Fibroblast of skin of left quadriceps (primary cell): ENCODE measurements at regions not wholly inside any gene's neighbourhood (a gene's known extent, or its start where the extent isn't known, plus 50 kb on each side); places are given as distances from the start of the nearest gene placed in this dataset.
"Not testable (repeated sequence)": the region's sequence is repeated elsewhere in the genome, so short reads cannot be mapped to it uniquely, and the experiment has no call there.

Source experiments
- DNase-seq, 2 experiments: peaks; one replicate each; pipeline ENCODE4 v3.0.0-alpha.2; 2013; ENCODE audit warnings: low read depth in 2 of 2

- no peak for DNase-seq
Observed at GRCh38 chr3:159654183-159655134, 334.2 kb upstream of the IL12A start.

GRCh38 chr3:159655202-159655601 is 333.4 kb upstream of the IL12A start:
- no peak for DNase-seq

DNA sequence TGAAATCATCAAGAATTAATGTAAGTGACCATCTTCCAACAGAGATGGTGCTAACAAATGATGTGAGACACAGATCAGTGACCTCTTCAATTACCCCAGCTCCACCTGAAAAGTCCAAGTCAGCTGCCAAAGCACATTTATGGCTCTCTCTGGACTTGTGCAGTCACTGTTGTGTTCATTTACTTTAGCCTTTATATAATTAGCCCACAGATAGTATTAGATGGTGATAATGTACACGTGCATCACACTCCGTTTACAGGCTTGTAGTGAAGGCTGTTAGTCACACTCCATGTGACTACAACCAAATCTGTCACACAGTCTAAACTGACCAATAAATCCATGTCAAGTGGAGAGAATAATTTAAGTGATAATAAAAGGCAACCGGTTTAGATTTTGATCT is 331.5 kb upstream of the IL12A start:
- no peak for DNase-seq

- no peak for DNase-seq
Observed at GRCh38 chr3:159657629-159658028, 331.0 kb upstream of the IL12A start.

- no peak for DNase-seq
Observed at GRCh38 chr3:159660326-159660725, 328.3 kb upstream of the IL12A start.

- no peak for DNase-seq
Observed at GRCh38 chr3:159660901-159661300, 327.7 kb upstream of the IL12A start.

- DNase-seq, result no peak
Observed at GRCh38 chr3:159662549-159662948, 326.1 kb upstream of the IL12A start.

- DNase-seq, result no peak
Observed at GRCh38 chr3:159664006-159664405, 324.6 kb upstream of the IL12A start.

GRCh38 chr3:159664653-159665052 is 324.0 kb upstream of the IL12A start:
- DNase-seq, result no peak

- no peak for DNase-seq
Observed at GRCh38 chr3:159667261-159667660, 321.4 kb upstream of the IL12A start.

- no peak for DNase-seq
Observed at GRCh38 chr3:159668461-159668860, 320.2 kb upstream of the IL12A start.

- DNase-seq, result peak; percentile 25 to 27
Observed at GRCh38 chr3:159668990-159669476, 319.6 kb upstream of the IL12A start.

GRCh38 chr3:159669766-159670165 is 318.9 kb upstream of the IL12A start:
- no peak for DNase-seq

- no peak for DNase-seq
Observed at GRCh38 chr3:159672728-159673688, 315.6 kb upstream of the IL12A start.

- DNase-seq, result no peak
Observed at GRCh38 chr3:159674583-159674982, 314.1 kb upstream of the IL12A start.

- no peak for DNase-seq
Observed at GRCh38 chr3:159675285-159675684, 313.4 kb upstream of the IL12A start.

- no peak for DNase-seq
Observed at GRCh38 chr3:159679900-159680299, 308.7 kb upstream of the IL12A start.

DNA sequence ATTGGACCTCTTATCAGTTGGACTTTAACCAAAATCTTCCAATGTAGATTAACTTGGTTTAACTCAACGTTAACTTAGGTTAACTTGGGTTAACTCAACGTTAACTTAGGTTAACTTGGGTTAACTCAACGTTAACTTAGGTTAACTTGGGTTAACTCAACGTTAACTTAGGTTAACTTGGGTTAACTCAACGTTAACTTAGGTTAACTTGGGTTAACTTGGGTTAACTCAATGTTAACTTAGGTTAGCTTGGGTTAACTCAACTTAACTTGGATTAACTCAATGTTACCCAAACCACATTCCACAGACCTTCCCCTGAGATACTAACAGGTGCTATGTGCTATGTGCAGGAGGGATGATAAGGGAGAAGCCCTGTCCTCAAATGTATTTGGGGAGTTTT is 306.9 kb upstream of the IL12A start:
- DNase-seq, result not testable (repeated sequence)

GRCh38 chr3:159685801-159686200 is 302.8 kb upstream of the IL12A start:
- no peak for DNase-seq

- DNase-seq, result no peak
Observed at GRCh38 chr3:159693226-159693625, 295.4 kb upstream of the IL12A start.

GRCh38 chr3:159711560-159712333 is 276.9 kb upstream of the IL12A start:
- peak; percentile 88 to 90 for DNase-seq
